GM12878 (cell line): ENCODE measurements at regions not wholly inside any gene's neighbourhood (a gene's known extent, or its start where the extent isn't known, plus 50 kb on each side); places are given as distances from the start of the nearest gene placed in this dataset.

Experiments used
- BACH1 ChIP-seq: fragments of 450-650 bp; IDR thresholded peaks from 2 replicates; pipeline ENCODE4 v1.6.1; 2017; ENCODE audit warnings: mild to moderate bottlenecking, borderline replicate concordance
- BRCA1 ChIP-seq: IDR thresholded peaks from 2 replicates; pipeline ENCODE4 v1.6.1; 2011; ENCODE audit warnings: low read depth, low read length, improper control_type of control experiment
- CBFB ChIP-seq: IDR thresholded peaks from 2 replicates; pipeline ENCODE4 v1.6.1; 2016; ENCODE audit warnings: antibody characterized with exemption, low read depth
- FOS ChIP-seq: IDR thresholded peaks from 3 replicates; pipeline ENCODE4 v1.6.1; 2011; ENCODE audit warnings: borderline replicate concordance; ENCODE audit not compliant: insufficient read length; ENCODE audit errors: extremely low read depth
- HDGF ChIP-seq: fragments of 450-650 bp; IDR thresholded peaks from 2 replicates; pipeline ENCODE4 v1.6.1; 2016; ENCODE audit warnings: antibody characterized with exemption
- RUNX3 ChIP-seq: IDR thresholded peaks from 2 replicates; pipeline ENCODE4 v1.6.1; 2012; ENCODE audit warnings: low read length, inconsistent platforms
- SUPT20H ChIP-seq: IDR thresholded peaks from 2 replicates; pipeline ENCODE4 v1.6.1; 2011; ENCODE audit warnings: low read depth, mild to moderate bottlenecking, low read length, moderate library complexity, borderline replicate concordance; ENCODE audit not compliant: control insufficient read depth
- TCF3 ChIP-seq: IDR thresholded peaks from 2 replicates; pipeline ENCODE4 v1.6.1; 2012; ENCODE audit warnings: low read depth, mild to moderate bottlenecking, low read length, borderline replicate concordance; ENCODE audit not compliant: insufficient read depth
- YY1 ChIP-seq: IDR thresholded peaks from 2 replicates; pipeline ENCODE4 v1.6.1; 2011; ENCODE audit warnings: low read depth, mild to moderate bottlenecking, low read length
- ZBTB11 ChIP-seq: fragments of 450-650 bp; formaldehyde crosslinking; IDR thresholded peaks from 2 replicates; pipeline ENCODE4 v1.5.0; 2022; ENCODE audit warnings: mild to moderate bottlenecking, missing genetic modification characterization
- ZNF24 ChIP-seq: fragments of 450-650 bp; IDR thresholded peaks from 2 replicates; pipeline ENCODE4 v1.6.1; 2017; ENCODE audit warnings: antibody characterized with exemption, mild to moderate bottlenecking
- TF ChIP-seq, protein P1 (sequence below): IDR thresholded peaks from 2 replicates; pipeline ENCODE4 v1.6.1; 2011; ENCODE audit warnings: borderline replicate concordance, low read depth, mild to moderate bottlenecking, moderate library complexity, low read length; ENCODE audit not compliant: insufficient read depth, poor library complexity, severe bottlenecking

GRCh38 chr10:128902031-128902710, 564.9 kb upstream of the MGMT start (continued):
- TF ChIP-seq ZBTB11 (CRISPR knock-in tag) (no peak), BRCA1 (no peak), RUNX3 (no peak), BACH1 (no peak), TCF3 (no peak), CBFB (no peak), ZNF24 (no peak), SUPT20H (no peak), YY1 (no peak), FOS (no peak), HDGF (no peak)
- TF ChIP-seq, protein P1, sequence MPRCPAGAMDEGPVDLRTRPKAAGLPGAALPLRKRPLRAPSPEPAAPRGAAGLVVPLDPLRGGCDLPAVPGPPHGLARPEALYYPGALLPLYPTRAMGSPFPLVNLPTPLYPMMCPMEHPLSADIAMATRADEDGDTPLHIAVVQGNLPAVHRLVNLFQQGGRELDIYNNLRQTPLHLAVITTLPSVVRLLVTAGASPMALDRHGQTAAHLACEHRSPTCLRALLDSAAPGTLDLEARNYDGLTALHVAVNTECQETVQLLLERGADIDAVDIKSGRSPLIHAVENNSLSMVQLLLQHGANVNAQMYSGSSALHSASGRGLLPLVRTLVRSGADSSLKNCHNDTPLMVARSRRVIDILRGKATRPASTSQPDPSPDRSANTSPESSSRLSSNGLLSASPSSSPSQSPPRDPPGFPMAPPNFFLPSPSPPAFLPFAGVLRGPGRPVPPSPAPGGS = no peak
